GM23338 (cell line): ENCODE measurements at regions not wholly inside any gene's neighbourhood (a gene's known extent, or its start where the extent isn't known, plus 50 kb on each side); places are given as distances from the start of the nearest gene placed in this dataset.

ENCODE experiments used
- ATAC-seq: fragments of 200-7000 bp; cut with Tn5 transposase; 3 replicates; pipeline ENCODE4 v1.9.1; 2020
- DNase-seq: peaks from one replicate; pipeline ENCODE4 v3.0.0-alpha.2; 2015; ENCODE audit warnings: low spot score
- H2AFZ ChIP-seq: fragments of 200-600 bp; sonication (generic); 2 replicates; pipeline ENCODE4 v1.8.0; 2016; ENCODE audit warnings: antibody characterized with exemption, mild to moderate bottlenecking, moderate library complexity
- H3F3A ChIP-seq: fragments of 200-600 bp; sonication (generic); replicated peaks from 2 replicates; pipeline ENCODE4 v1.8.0; 2017; ENCODE audit warnings: antibody characterized with exemption, mixed run types, low read depth
- H3K27ac ChIP-seq: fragments of 200-600 bp; sonication (generic); 2 replicates; pipeline ENCODE4 v1.6.1; 2016; ENCODE audit warnings: low read depth
- H3K27me3 ChIP-seq: fragments of 200-600 bp; sonication (generic); 2 replicates; pipeline ENCODE4 v1.8.0; 2016; ENCODE audit warnings: mild to moderate bottlenecking, mixed run types, moderate library complexity; ENCODE audit not compliant: insufficient read depth
- H3K36me3 ChIP-seq: fragments of 200-600 bp; sonication (generic); 2 replicates; pipeline ENCODE4 v1.8.0; 2016; ENCODE audit warnings: mild to moderate bottlenecking; ENCODE audit not compliant: insufficient read depth
- H3K4me1 ChIP-seq: fragments of 200-600 bp; sonication (generic); 2 replicates; pipeline ENCODE4 v1.8.0; 2016; ENCODE audit warnings: mild to moderate bottlenecking, moderate library complexity; ENCODE audit not compliant: insufficient read depth
- H3K4me2 ChIP-seq: fragments of 200-600 bp; sonication (generic); 2 replicates; pipeline ENCODE4 v1.7.1; 2017; ENCODE audit warnings: mixed run types
- H3K4me3 ChIP-seq: fragments of 200-600 bp; sonication (generic); 2 replicates; pipeline ENCODE4 v1.6.1; 2016; ENCODE audit warnings: mixed run types
- H3K79me2 ChIP-seq: fragments of 200-600 bp; sonication (generic); replicated peaks from 2 replicates; pipeline ENCODE4 v1.8.0; 2017; ENCODE audit warnings: mild to moderate bottlenecking; ENCODE audit not compliant: insufficient read depth
- H3K9me2 ChIP-seq: fragments of 200-600 bp; sonication (generic); 2 replicates; pipeline ENCODE4 v1.8.0; 2017; ENCODE audit not compliant: insufficient read depth
- H4K20me1 ChIP-seq: fragments of 200-600 bp; sonication (generic); replicated peaks from 2 replicates; pipeline ENCODE4 v1.8.0; 2017; ENCODE audit warnings: mild to moderate bottlenecking; ENCODE audit not compliant: insufficient read depth
- H3K27ac Mint-ChIP-seq: 2 replicates; pipeline ENCODE4 v1.8.0; 2020; ENCODE audit warnings: inconsistent platforms, mild to moderate bottlenecking, moderate library complexity, mixed read lengths
- H3K27me3 Mint-ChIP-seq: 3 replicates; pipeline ENCODE4 v1.8.0; 2022; ENCODE audit warnings: low read depth, mild to moderate bottlenecking, moderate library complexity, mixed read lengths, inconsistent platforms; ENCODE audit not compliant: insufficient read depth, poor library complexity
- H3K36me3 Mint-ChIP-seq: 3 replicates; pipeline ENCODE4 v1.8.0; 2021; ENCODE audit warnings: low read depth, mild to moderate bottlenecking, inconsistent platforms, moderate library complexity, mixed read lengths
- H3K4me1 Mint-ChIP-seq: 3 replicates; pipeline ENCODE4 v1.8.0; 2020; ENCODE audit warnings: mild to moderate bottlenecking, inconsistent platforms, mixed read lengths
- H3K4me3 Mint-ChIP-seq: 3 replicates; pipeline ENCODE4 v1.8.0; 2021; ENCODE audit warnings: moderate library complexity, mild to moderate bottlenecking, inconsistent platforms, mixed read lengths
- H3K9me3 Mint-ChIP-seq: 3 replicates; pipeline ENCODE4 v1.8.0; 2020; ENCODE audit warnings: moderate library complexity, mild to moderate bottlenecking, inconsistent platforms, mixed read lengths
- CREB1 ChIP-seq: fragments of 250-450 bp; sonication (Bioruptor Pico); IDR thresholded peaks from 2 replicates; pipeline ENCODE4 v1.5.0; 2020; ENCODE audit warnings: low read depth, mild to moderate bottlenecking, moderate library complexity
- EZH2 ChIP-seq: fragments of 200-600 bp; sonication (generic); IDR thresholded peaks from one replicate; pipeline ENCODE4 v1.8.0; 2017; ENCODE audit warnings: antibody characterized with exemption, mild to moderate bottlenecking, low read depth; ENCODE audit not compliant: unreplicated experiment
- EZH2phosphoT487 ChIP-seq: fragments of 200-600 bp; sonication (generic); IDR thresholded peaks from one replicate; pipeline ENCODE4 v1.8.1; 2018; ENCODE audit warnings: antibody characterized with exemption; ENCODE audit not compliant: unreplicated experiment
- JUNB ChIP-seq: IDR thresholded peaks from one replicate; pipeline ENCODE4 v1.6.1; 2016; ENCODE audit warnings: antibody characterized with exemption; ENCODE audit not compliant: unreplicated experiment
- NANOG ChIP-seq: IDR thresholded peaks from 2 replicates; pipeline ENCODE4 v1.6.1; 2016; ENCODE audit warnings: antibody characterized with exemption, borderline replicate concordance
- POLR2AphosphoS5 ChIP-seq: IDR thresholded peaks from 2 replicates; pipeline ENCODE4 v1.6.1; 2016; ENCODE audit warnings: antibody characterized with exemption, low read depth
- REST ChIP-seq: IDR thresholded peaks from one replicate; pipeline ENCODE4 v1.6.1; 2018; ENCODE audit warnings: antibody characterized with exemption; ENCODE audit not compliant: unreplicated experiment
- STAT1 ChIP-seq: IDR thresholded peaks from one replicate; pipeline ENCODE4 v1.6.1; 2016; ENCODE audit warnings: antibody characterized with exemption; ENCODE audit not compliant: unreplicated experiment
- ZNF114 ChIP-seq: fragments of 250-450 bp; sonication (Bioruptor Pico); IDR thresholded peaks from 2 replicates; pipeline ENCODE4 v1.5.0; 2020; ENCODE audit warnings: mild to moderate bottlenecking, moderate library complexity
- ZNF331 ChIP-seq: fragments of 250-450 bp; sonication (Bioruptor Pico); IDR thresholded peaks from 2 replicates; pipeline ENCODE4 v1.5.0; 2020; ENCODE audit warnings: low read depth, mild to moderate bottlenecking, moderate library complexity
- ZNF462 ChIP-seq: fragments of 250-450 bp; sonication (Bioruptor Pico); IDR thresholded peaks from 2 replicates; pipeline ENCODE4 v1.5.0; 2020; ENCODE audit warnings: mild to moderate bottlenecking, moderate library complexity
- TF ChIP-seq, protein P1 (sequence below): IDR thresholded peaks from 2 replicates; pipeline ENCODE4 v1.6.1; 2016; ENCODE audit warnings: antibody characterized with exemption
- TF ChIP-seq, protein P2 (sequence below), 2 experiments: fragments of 200-600 bp in 1 of 2; sonication (generic) in 1 of 2; conservative IDR thresholded peaks; 2 replicates each; pipeline versions ENCODE4 v1.5.1 to v1.6.1; 2016 to 2017; ENCODE audit warnings: antibody characterized with exemption in 2 of 2, low read depth in 2 of 2, mild to moderate bottlenecking in 2 of 2, moderate library complexity in 1 of 2

DNA sequence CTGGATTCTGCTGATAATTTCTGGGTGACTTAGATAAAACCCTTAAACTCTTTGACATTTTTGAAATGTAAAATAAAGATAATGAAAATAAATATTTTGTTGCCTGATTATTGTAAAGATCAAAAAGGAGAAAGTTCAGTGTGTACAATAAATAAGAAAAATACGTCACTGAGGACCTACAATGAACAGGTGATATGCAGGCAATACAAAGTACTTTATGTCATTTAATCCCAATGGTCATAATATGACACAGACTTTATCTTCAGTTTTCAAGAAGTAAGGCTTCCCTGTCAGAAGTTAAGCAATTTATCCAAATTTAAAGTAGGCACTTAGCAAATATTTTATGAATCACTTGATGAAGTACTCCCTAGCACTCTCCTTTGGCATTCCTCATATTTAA lies 532.8 kb downstream of the GBA3 start:
- Mint-ChIP-seq H3K4me1 (peaks cover 13% of the 10 kb centered on the region), H3K36me3 (no peaks in the 10 kb centered on the region), H3K9me3 (no peaks in the 10 kb centered on the region), H3K4me3 (no peak overlapping the region), H3K27ac (no peak overlapping the region), H3K27me3 (no peaks in the 10 kb centered on the region)
- no peaks in the 10 kb centered on the region for H3F3A ChIP-seq
- ATAC-seq: no peak
- no peak overlapping the region for H3K4me2 ChIP-seq
- peaks cover 7% of the 10 kb centered on the region; the same call in 1 of the 2 replicates for H3K9me2 ChIP-seq
- H3K36me3 ChIP-seq: no peaks in the 10 kb centered on the region
- no peak overlapping the region for H3K4me3 ChIP-seq
- no peaks in the 10 kb centered on the region for H3K27me3 ChIP-seq
- no peaks in the 10 kb centered on the region for H4K20me1 ChIP-seq
- H3K79me2 ChIP-seq: no peaks in the 10 kb centered on the region
- H2AFZ ChIP-seq: no peak overlapping the region
- no peak for DNase-seq
- H3K4me1 ChIP-seq: no peaks in the 10 kb centered on the region
- TF ChIP-seq REST (no peak), JUNB (no peak), ZNF114 (no peak), ZNF331 (CRISPR knock-in tag) (no peak), STAT1 (no peak), EZH2 (no peak), CREB1 (CRISPR knock-in tag) (no peak), EZH2phosphoT487 (no peak), NANOG (no peak), ZNF462 (CRISPR knock-in tag) (no peak), POLR2AphosphoS5 (no peak)
- TF ChIP-seq, protein P1, sequence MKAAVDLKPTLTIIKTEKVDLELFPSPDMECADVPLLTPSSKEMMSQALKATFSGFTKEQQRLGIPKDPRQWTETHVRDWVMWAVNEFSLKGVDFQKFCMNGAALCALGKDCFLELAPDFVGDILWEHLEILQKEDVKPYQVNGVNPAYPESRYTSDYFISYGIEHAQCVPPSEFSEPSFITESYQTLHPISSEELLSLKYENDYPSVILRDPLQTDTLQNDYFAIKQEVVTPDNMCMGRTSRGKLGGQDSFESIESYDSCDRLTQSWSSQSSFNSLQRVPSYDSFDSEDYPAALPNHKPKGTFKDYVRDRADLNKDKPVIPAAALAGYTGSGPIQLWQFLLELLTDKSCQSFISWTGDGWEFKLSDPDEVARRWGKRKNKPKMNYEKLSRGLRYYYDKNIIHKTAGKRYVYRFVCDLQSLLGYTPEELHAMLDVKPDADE: no peak
- TF ChIP-seq, protein P2, sequence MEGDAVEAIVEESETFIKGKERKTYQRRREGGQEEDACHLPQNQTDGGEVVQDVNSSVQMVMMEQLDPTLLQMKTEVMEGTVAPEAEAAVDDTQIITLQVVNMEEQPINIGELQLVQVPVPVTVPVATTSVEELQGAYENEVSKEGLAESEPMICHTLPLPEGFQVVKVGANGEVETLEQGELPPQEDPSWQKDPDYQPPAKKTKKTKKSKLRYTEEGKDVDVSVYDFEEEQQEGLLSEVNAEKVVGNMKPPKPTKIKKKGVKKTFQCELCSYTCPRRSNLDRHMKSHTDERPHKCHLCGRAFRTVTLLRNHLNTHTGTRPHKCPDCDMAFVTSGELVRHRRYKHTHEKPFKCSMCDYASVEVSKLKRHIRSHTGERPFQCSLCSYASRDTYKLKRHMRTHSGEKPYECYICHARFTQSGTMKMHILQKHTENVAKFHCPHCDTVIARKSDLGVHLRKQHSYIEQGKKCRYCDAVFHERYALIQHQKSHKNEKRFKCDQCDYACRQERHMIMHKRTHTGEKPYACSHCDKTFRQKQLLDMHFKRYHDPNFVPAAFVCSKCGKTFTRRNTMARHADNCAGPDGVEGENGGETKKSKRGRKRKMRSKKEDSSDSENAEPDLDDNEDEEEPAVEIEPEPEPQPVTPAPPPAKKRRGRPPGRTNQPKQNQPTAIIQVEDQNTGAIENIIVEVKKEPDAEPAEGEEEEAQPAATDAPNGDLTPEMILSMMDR (conservative IDR thresholded peaks at IDR 0.05; ENCODE audit: low read depth in 2 of 2): no peak
- H3K27ac ChIP-seq: no peak overlapping the region
